ENCODE measurements at regions not wholly inside any gene's neighbourhood (a gene's known extent, or its start where the extent isn't known, plus 50 kb on each side); places are given as distances from the start of the nearest gene placed in this dataset.

DNA sequence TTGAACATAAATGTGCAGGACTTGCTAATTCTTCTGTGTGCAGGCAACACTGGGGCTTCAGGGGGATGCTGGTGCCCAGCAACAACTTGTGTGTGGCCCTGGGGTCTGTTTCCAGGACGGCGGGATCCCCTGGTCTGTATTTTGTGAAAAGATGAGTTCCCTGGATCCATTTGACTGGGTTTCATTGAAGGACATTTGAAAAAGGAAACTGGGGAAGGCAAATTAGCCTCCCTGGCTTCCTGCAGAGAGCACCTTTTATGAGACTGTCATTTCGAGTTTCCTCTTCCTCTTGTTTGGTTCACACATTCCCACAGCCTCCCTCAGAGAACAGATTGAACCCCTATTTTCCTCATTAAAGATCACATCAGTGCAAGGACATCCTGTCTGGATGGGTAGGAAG, 63.1 kb downstream of the FOXI1 start:
- POLR2A ChIA-PET = no interaction called here
- Mint-ChIP-seq H3K4me3 (no peak overlapping the region), H3K9me3 (peaks cover 4% of the 10 kb centered on the region), H3K36me3 (no peaks in the 10 kb centered on the region), H3K27ac (no peak overlapping the region), H3K4me1 (no peaks in the 10 kb centered on the region), H3K27me3 (ENCODE audit: low read depth) (no peaks in the 10 kb centered on the region)
- CTCF ChIA-PET = no interaction called here
- TF ChIP-seq, protein P1, sequence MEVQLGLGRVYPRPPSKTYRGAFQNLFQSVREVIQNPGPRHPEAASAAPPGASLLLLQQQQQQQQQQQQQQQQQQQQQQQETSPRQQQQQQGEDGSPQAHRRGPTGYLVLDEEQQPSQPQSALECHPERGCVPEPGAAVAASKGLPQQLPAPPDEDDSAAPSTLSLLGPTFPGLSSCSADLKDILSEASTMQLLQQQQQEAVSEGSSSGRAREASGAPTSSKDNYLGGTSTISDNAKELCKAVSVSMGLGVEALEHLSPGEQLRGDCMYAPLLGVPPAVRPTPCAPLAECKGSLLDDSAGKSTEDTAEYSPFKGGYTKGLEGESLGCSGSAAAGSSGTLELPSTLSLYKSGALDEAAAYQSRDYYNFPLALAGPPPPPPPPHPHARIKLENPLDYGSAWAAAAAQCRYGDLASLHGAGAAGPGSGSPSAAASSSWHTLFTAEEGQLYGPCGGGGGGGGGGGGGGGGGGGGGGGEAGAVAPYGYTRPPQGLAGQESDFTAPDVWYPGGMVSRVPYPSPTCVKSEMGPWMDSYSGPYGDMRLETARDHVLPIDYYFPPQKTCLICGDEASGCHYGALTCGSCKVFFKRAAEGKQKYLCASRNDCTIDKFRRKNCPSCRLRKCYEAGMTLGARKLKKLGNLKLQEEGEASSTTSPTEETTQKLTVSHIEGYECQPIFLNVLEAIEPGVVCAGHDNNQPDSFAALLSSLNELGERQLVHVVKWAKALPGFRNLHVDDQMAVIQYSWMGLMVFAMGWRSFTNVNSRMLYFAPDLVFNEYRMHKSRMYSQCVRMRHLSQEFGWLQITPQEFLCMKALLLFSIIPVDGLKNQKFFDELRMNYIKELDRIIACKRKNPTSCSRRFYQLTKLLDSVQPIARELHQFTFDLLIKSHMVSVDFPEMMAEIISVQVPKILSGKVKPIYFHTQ (CRISPR knock-in tag; IDR thresholded peaks at IDR 0.05) = no peak
- TF ChIP-seq ESRRA (CRISPR knock-in tag; IDR thresholded peaks at IDR 0.05; ENCODE audit: borderline replicate concordance) (no peak), NFYB (CRISPR knock-in tag; conservative IDR thresholded peaks at IDR 0.05; ENCODE audit: low read depth) (no peak), RORB (CRISPR knock-in tag; IDR thresholded peaks at IDR 0.05) (no peak), TEAD4 (CRISPR knock-in tag; IDR thresholded peaks at IDR 0.05) (no peak), IRF2 (CRISPR knock-in tag; IDR thresholded peaks at IDR 0.05; ENCODE audit: borderline replicate concordance, low read depth) (no peak), FOXK1 (CRISPR knock-in tag; IDR thresholded peaks at IDR 0.05) (no peak), SP1 (CRISPR knock-in tag; conservative IDR thresholded peaks at IDR 0.05) (no peak)
- TF ChIP-seq, protein P2, sequence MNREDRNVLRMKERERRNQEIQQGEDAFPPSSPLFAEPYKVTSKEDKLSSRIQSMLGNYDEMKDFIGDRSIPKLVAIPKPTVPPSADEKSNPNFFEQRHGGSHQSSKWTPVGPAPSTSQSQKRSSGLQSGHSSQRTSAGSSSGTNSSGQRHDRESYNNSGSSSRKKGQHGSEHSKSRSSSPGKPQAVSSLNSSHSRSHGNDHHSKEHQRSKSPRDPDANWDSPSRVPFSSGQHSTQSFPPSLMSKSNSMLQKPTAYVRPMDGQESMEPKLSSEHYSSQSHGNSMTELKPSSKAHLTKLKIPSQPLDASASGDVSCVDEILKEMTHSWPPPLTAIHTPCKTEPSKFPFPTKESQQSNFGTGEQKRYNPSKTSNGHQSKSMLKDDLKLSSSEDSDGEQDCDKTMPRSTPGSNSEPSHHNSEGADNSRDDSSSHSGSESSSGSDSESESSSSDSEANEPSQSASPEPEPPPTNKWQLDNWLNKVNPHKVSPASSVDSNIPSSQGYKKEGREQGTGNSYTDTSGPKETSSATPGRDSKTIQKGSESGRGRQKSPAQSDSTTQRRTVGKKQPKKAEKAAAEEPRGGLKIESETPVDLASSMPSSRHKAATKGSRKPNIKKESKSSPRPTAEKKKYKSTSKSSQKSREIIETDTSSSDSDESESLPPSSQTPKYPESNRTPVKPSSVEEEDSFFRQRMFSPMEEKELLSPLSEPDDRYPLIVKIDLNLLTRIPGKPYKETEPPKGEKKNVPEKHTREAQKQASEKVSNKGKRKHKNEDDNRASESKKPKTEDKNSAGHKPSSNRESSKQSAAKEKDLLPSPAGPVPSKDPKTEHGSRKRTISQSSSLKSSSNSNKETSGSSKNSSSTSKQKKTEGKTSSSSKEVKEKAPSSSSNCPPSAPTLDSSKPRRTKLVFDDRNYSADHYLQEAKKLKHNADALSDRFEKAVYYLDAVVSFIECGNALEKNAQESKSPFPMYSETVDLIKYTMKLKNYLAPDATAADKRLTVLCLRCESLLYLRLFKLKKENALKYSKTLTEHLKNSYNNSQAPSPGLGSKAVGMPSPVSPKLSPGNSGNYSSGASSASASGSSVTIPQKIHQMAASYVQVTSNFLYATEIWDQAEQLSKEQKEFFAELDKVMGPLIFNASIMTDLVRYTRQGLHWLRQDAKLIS (CRISPR knock-in tag; IDR thresholded peaks at IDR 0.05; ENCODE audit: borderline replicate concordance) = no peak
- TF ChIP-seq, protein P3, sequence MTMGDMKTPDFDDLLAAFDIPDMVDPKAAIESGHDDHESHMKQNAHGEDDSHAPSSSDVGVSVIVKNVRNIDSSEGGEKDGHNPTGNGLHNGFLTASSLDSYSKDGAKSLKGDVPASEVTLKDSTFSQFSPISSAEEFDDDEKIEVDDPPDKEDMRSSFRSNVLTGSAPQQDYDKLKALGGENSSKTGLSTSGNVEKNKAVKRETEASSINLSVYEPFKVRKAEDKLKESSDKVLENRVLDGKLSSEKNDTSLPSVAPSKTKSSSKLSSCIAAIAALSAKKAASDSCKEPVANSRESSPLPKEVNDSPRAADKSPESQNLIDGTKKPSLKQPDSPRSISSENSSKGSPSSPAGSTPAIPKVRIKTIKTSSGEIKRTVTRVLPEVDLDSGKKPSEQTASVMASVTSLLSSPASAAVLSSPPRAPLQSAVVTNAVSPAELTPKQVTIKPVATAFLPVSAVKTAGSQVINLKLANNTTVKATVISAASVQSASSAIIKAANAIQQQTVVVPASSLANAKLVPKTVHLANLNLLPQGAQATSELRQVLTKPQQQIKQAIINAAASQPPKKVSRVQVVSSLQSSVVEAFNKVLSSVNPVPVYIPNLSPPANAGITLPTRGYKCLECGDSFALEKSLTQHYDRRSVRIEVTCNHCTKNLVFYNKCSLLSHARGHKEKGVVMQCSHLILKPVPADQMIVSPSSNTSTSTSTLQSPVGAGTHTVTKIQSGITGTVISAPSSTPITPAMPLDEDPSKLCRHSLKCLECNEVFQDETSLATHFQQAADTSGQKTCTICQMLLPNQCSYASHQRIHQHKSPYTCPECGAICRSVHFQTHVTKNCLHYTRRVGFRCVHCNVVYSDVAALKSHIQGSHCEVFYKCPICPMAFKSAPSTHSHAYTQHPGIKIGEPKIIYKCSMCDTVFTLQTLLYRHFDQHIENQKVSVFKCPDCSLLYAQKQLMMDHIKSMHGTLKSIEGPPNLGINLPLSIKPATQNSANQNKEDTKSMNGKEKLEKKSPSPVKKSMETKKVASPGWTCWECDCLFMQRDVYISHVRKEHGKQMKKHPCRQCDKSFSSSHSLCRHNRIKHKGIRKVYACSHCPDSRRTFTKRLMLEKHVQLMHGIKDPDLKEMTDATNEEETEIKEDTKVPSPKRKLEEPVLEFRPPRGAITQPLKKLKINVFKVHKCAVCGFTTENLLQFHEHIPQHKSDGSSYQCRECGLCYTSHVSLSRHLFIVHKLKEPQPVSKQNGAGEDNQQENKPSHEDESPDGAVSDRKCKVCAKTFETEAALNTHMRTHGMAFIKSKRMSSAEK (CRISPR knock-in tag; IDR thresholded peaks at IDR 0.05; ENCODE audit: borderline replicate concordance) = no peak
- TF ChIP-seq, protein P4, sequence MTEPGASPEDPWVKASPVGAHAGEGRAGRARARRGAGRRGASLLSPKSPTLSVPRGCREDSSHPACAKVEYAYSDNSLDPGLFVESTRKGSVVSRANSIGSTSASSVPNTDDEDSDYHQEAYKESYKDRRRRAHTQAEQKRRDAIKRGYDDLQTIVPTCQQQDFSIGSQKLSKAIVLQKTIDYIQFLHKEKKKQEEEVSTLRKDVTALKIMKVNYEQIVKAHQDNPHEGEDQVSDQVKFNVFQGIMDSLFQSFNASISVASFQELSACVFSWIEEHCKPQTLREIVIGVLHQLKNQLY (CRISPR knock-in tag; IDR thresholded peaks at IDR 0.05) = no peak
- TF ChIP-seq, protein P5, sequence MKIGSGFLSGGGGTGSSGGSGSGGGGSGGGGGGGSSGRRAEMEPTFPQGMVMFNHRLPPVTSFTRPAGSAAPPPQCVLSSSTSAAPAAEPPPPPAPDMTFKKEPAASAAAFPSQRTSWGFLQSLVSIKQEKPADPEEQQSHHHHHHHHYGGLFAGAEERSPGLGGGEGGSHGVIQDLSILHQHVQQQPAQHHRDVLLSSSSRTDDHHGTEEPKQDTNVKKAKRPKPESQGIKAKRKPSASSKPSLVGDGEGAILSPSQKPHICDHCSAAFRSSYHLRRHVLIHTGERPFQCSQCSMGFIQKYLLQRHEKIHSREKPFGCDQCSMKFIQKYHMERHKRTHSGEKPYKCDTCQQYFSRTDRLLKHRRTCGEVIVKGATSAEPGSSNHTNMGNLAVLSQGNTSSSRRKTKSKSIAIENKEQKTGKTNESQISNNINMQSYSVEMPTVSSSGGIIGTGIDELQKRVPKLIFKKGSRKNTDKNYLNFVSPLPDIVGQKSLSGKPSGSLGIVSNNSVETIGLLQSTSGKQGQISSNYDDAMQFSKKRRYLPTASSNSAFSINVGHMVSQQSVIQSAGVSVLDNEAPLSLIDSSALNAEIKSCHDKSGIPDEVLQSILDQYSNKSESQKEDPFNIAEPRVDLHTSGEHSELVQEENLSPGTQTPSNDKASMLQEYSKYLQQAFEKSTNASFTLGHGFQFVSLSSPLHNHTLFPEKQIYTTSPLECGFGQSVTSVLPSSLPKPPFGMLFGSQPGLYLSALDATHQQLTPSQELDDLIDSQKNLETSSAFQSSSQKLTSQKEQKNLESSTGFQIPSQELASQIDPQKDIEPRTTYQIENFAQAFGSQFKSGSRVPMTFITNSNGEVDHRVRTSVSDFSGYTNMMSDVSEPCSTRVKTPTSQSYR (CRISPR knock-in tag; IDR thresholded peaks at IDR 0.05) = no peak
- TF ChIP-seq, protein P6, sequence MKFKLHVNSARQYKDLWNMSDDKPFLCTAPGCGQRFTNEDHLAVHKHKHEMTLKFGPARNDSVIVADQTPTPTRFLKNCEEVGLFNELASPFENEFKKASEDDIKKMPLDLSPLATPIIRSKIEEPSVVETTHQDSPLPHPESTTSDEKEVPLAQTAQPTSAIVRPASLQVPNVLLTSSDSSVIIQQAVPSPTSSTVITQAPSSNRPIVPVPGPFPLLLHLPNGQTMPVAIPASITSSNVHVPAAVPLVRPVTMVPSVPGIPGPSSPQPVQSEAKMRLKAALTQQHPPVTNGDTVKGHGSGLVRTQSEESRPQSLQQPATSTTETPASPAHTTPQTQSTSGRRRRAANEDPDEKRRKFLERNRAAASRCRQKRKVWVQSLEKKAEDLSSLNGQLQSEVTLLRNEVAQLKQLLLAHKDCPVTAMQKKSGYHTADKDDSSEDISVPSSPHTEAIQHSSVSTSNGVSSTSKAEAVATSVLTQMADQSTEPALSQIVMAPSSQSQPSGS (CRISPR knock-in tag; IDR thresholded peaks at IDR 0.05; ENCODE audit: borderline replicate concordance, low read depth) = no peak
- DNase-seq (ENCODE audit: low spot score) (no peak), ATAC-seq (no peak)
